Fibroblast of villous mesenchyme (primary cell): ENCODE measurements at regions not wholly inside any gene's neighbourhood (a gene's known extent, or its start where the extent isn't known, plus 50 kb on each side); places are given as distances from the start of the nearest gene placed in this dataset.
"Not testable (repeated sequence)": the region's sequence is repeated elsewhere in the genome, so short reads cannot be mapped to it uniquely, and the experiment has no call there.

Experiments used
- DNase-seq: peaks from one replicate; pipeline ENCODE4 v3.0.0-alpha.2; 2010; ENCODE audit warnings: low read depth
- H3K4me3 ChIP-seq: 2 replicates; pipeline ENCODE4 v1.5.1; 2011; ENCODE audit warnings: low read depth, mild to moderate bottlenecking, low read length

DNA sequence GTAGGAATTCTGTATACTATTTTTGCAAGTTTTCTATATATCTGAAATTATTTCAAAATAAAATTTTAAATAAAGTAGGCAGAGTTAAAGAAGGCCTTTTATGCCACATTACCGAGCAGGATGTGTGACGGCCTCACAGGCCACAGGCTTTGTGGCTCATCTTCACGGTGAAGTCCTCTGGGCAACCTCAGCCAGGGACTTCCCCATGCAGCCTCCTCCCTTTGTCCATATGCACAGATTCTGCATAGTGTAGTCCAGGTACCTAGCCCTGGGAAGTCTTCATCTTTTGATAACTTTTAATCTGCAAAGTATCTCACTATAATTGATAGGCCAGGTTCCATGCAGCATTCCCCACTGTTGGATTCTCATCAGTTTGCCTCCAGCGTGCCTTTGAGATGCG is 62.8 kb downstream of the ARHGAP11B start:
- not testable (repeated sequence) for DNase-seq, H3K4me3 ChIP-seq

GRCh38 chr15:30690153-30690552 is 64.2 kb downstream of the ARHGAP11B start:
- DNase-seq, H3K4me3 ChIP-seq: not testable (repeated sequence)

GRCh38 chr15:30695811-30696210 is 69.9 kb downstream of the ARHGAP11B start:
- DNase-seq, result not testable (repeated sequence)

DNA sequence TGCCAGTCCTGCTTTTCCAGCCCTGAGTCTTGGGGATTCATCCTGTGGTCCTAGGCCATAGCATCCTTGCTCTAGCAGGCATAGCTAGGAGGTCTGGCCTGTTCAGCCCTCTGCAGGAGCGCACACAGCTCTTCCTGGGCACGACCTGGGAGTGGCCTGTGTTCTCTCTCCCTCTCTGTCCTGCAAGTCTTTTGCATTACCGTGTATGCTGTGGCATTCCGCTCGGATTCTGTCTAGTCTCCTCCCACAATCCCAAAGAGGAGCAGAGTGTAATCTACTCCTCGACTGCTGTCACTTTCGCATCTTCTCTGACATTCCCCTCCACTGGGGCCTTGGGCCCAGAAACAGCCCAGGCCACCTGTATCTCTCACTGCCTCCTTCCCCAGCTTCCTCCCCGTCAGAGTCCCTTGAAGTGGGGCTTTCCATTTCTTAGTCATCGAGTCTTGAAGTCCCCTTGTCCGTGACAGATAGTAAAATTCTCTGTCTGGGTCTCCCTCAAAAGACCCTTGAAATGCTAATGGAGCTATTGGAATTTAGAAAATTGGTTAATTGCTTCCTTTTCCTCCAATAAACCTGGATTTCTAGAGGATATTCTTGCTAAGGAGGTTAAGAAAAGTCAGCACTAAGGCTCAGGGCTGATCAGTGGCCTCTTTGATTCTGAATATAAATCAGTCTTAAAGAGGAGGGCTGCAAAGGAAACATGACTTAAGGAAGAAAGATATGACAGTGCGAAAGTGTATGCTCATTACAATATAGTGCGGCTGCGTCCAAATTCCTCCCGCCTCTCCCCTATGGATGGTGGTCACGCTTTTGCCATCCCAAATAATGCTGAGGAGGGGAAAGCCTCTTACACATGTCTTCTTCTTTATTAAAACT is 70.7 kb downstream of the ARHGAP11B start:
- DNase-seq, H3K4me3 ChIP-seq: not testable (repeated sequence)

More at GRCh38 chr15:30695811-30696210, 69.9 kb downstream of the ARHGAP11B start:
- H3K4me3 ChIP-seq, result not testable (repeated sequence)

DNA sequence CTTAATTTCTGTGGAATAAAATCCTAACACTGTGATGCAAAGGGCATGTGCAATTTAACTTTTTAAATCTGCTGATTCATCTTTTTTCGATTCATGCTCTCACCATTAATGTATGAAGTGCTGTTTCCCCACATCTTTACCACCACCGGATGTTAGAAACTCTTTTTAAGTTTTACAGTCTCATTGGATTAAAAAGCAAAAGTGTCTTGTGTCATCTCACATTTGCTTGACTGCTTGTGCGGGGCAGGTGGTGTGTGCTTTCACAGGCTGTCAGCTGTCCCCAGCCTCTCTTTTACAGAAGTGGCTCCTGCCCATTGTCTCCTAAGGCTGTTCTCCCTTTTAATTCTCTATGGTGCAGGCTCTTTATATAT is 71.4 kb downstream of the ARHGAP11B start:
- H3K4me3 ChIP-seq, DNase-seq: not testable (repeated sequence)

DNA sequence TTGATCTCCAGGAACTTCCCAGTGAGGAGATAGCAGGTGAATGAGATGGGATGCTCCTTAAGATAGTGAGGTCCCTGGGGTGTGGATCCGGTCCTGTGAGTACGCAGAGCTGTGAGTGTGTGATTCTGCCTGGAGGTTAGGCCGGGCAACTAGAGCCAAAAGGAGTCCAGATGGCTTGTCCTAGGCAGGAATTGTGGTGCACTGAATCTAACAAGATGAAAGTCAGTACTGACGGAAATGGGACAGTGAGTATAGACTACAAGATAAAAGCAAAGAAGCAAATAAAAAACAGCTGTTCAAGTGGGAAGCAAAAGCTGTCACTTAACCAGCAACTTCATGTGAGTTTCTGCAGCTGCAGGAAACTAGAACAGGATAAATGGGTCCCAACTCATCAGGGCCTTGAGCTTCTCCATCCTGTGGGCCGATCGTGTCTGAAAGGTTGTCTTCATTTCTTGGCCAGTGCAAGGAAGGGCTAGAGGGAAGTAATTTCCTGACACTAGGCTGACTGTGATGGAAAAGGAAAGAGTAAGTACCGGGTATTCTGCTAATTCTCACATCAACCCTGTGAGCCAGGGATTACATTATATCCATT is 74.2 kb downstream of the ARHGAP11B start:
- not testable (repeated sequence) for DNase-seq, H3K4me3 ChIP-seq

GRCh38 chr15:30707976-30708685 is 82.2 kb downstream of the ARHGAP11B start:
- not testable (repeated sequence) for DNase-seq

DNA sequence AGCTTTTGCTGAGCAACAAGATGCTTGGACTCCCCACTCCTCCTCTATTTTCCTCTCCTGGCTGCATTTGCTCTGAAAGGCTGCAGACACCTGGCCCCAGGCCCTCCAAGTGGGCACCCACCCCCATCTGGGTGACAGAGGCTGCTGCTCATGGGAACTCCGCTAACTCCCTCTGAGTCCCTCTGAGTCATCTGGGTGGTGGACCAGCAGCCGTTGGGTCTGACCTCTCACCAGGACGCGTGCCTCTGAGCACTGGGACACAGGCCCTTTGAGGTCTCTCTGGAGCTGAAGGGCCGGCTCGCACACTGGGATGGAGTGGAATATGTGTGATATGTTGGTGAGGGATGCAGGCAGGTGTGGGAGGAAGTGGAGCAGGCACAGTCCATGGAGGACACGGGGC is 82.9 kb downstream of the ARHGAP11B start:
- not testable (repeated sequence) for DNase-seq, H3K4me3 ChIP-seq

More at GRCh38 chr15:30707976-30708685, 82.2 kb downstream of the ARHGAP11B start:
- H3K4me3 ChIP-seq, result not testable (repeated sequence)

DNA sequence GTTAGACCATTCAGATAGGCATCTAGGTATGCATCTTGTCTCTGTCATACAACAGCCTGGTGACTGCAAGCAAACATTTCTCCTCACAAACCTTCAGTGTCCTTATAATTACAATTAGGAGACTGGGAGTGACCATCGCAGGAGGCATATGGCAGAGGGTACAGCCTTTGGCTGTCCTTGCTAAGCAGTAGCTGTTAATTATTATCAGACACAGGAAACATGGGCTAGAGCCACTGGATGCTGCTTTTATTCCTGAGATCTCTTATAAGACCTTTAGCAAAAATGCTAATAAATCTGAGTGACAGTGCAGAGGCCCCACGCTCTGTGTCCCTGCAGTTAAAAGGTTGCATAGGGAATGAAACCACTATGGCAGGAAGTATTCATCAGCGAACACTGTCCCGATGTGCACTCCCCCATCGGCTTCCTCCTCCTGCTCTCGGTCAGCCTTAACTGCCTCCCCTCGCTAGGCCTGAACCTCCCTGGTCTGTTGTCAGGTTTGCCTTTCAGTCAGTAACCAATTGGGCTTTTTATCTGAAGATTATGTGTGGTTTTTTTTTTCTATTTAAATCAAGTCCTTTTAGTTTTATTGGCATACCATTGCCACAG is 92.2 kb downstream of the ARHGAP11B start:
- not testable (repeated sequence) for DNase-seq, H3K4me3 ChIP-seq

GRCh38 chr15:30719363-30719762 is 93.4 kb downstream of the ARHGAP11B start:
- DNase-seq, H3K4me3 ChIP-seq: not testable (repeated sequence)

DNA sequence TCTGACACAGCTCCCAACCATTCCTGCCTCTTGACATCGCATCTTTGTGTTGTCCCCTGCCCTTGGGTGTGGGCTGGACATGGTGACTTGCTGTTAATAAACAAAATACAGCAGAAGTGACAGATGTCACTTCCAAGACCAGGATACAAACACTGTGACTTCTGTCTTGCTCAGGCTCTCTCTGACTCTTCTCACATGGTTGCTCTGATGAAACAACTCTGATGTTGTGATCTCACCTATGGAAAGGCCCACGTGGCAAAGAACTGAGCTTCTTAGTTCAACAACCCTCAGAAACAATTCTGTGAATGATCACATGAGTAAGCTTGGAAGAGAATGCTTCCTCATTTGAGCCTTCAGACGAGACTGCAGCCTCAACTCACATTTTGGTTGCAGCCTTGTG is 94.9 kb downstream of the ARHGAP11B start:
- not testable (repeated sequence) for DNase-seq, H3K4me3 ChIP-seq

DNA sequence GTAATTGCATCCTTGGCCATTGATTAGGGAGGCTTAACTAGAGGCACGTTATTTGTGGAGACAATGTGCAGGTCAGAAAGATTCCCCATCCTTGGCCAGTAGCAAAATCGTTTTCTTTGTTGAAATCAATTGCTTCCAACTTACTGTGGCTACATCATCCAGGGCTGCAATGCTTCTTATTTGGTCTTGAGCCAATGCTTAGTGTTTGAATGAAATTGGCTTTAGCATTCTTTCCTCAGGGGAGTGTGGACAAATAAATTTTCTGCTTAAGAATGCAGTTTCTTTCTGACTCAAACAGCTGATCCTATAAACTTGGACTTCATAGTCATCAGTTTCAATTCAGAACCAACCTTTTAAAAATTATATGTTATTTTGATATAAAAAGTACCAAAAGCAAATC is 95.6 kb downstream of the ARHGAP11B start:
- DNase-seq, H3K4me3 ChIP-seq: not testable (repeated sequence)

- DNase-seq, H3K4me3 ChIP-seq: not testable (repeated sequence)
Measured at GRCh38 chr15:30723540-30724175, 97.7 kb downstream of the ARHGAP11B start.

DNA sequence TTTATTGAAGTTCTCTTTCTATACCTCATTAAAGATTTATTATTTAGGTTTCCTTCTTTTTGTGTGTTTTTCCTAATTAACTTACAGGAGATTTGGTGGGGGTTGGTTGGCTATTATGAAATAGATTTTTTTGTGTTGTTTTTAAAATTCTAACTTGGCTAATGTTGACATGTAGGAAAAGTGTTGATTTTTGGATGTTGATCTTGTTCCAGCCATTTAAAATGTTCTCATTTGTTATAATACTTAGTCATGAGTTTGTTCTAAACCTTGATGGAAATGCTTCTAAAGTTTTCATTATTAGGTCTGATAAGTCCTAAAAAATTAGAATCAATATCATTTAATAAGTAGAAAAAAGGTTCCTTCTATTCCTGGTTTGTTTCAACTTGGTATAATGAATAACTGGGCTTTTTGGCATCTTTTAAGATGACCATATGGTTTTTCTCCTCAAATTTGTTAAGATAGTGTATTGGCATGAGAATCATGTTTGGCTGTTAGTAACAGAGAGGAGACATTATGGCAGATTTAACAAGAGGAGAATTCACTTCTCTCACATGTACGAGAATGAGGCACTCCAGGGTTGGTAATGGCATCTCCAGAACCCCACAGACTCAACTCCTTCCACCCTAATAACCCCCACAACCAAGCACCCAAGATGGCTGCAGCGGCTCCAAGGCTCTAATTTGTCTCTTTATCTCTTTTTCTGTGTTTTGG is 104.1 kb downstream of the ARHGAP11B start:
- not testable (repeated sequence) for DNase-seq, H3K4me3 ChIP-seq

DNA sequence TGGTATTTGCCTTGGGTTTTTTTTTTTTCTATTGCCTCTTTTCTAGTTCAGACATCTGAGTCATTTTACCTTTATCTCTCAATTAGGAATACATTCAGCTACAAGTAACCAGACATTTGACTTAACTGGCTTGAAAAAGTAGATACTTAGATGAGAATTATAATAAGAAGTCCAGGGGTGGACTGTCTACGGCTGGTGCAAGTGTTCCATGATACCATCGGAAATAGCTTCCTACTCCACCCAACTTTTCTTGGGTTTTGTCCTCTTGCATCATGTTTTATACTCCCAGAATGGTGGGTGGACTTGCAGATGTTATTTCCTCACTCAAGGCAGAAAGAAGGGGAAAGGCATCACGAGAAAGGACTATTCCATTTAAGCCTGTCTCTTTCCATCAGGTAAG is 104.7 kb downstream of the ARHGAP11B start:
- not testable (repeated sequence) for H3K4me3 ChIP-seq, DNase-seq

- H3K4me3 ChIP-seq, DNase-seq: not testable (repeated sequence)
Measured at GRCh38 chr15:30732100-30732499, 106.2 kb downstream of the ARHGAP11B start.

DNA sequence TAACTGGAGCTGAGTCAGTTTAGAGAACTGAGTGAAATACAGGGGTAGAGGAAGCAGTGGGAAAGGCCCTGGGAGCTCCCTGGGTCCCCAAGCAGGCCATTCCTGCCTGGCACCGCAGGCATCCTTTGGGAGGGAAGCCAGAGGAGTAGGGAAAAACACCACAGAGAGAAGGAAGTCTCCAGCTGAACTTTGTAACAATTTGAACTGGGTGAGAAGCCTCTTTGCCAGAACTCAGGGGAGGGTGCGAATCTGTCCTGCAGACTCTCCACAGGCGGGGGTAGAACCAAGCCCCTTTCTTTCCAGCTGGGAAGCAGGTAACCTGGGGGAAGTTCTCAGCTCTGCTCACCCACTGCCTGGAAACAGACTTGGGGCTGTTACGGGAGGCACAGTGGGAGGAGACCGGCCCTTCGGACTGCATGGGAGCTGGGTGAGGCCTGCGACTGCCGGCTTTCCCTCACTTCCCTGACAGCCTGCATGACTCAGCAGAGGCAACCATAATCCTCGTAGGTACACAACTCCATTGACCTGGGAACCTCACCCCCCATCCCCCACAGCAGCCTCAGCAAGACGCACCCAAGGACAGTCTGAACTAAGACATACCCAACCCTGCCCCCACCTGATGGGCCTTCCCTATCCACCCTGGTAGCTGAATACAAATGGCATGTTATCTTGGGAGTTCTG is 110.1 kb downstream of the ARHGAP11B start:
- not testable (repeated sequence) for H3K4me3 ChIP-seq, DNase-seq
